ENCODE measurements at regions not wholly inside any gene's neighbourhood (a gene's known extent, or its start where the extent isn't known, plus 50 kb on each side); places are given as distances from the start of the nearest gene placed in this dataset.

GRCh38 chr10:36373424-36374096 lies 731.5 kb upstream of the FZD8 start:
- TF ChIP-seq POLR2A (IDR thresholded peaks at IDR 0.05) (no peak), CTCF (IDR thresholded peaks at IDR 0.05) (no peak)
- intact Hi-C loops (cut with DNase I): no loop called here
- H3K4me3 ChIP-seq: no peak overlapping the region
- WGBS, 2 donors: 65 to 70% methylated on average over 6 to 7 of the region's 8 CpGs
- H3K4me1 ChIP-seq: no peaks in the 10 kb centered on the region
- H3K36me3 ChIP-seq: no peaks in the 10 kb centered on the region
- H3K27ac ChIP-seq: no peak overlapping the region
- H3K9me3 ChIP-seq: no peaks in the 10 kb centered on the region
- no peaks in the 10 kb centered on the region for H3K27me3 ChIP-seq
- no peak for DNase-seq

GRCh38 chr10:36367362-36367761 lies 725.3 kb upstream of the FZD8 start:
- no peaks in the 10 kb centered on the region for H3K36me3 ChIP-seq
- no peaks in the 10 kb centered on the region for H3K27me3 ChIP-seq
- H3K4me3 ChIP-seq: no peak overlapping the region
- no peak overlapping the region for H3K27ac ChIP-seq
- intact Hi-C loops (cut with DNase I): no loop called here
- WGBS, 2 donors: 50 to 56% methylated on average over 3 of the region's 3 CpGs
- no peaks in the 10 kb centered on the region for H3K4me1 ChIP-seq
- no peak for TF ChIP-seq CTCF (IDR thresholded peaks at IDR 0.05)
- no peak for TF ChIP-seq POLR2A (IDR thresholded peaks at IDR 0.05)
- DNase-seq: no peak
- no peaks in the 10 kb centered on the region for H3K9me3 ChIP-seq

GRCh38 chr10:36366843-36367242 lies 724.7 kb upstream of the FZD8 start:
- H3K4me1 ChIP-seq: no peaks in the 10 kb centered on the region

GRCh38 chr10:36366065-36366464 lies 724.0 kb upstream of the FZD8 start:
- no peaks in the 10 kb centered on the region for H3K36me3 ChIP-seq
- H3K27ac ChIP-seq: no peak overlapping the region
- DNase-seq: no peak
- intact Hi-C loops (cut with DNase I): no loop called here
- H3K4me3 ChIP-seq: no peak overlapping the region
- WGBS, 2 donors: 75 to 90% methylated on average over 1 to 2 of the region's 2 CpGs
- TF ChIP-seq CTCF (IDR thresholded peaks at IDR 0.05) (no peak), POLR2A (IDR thresholded peaks at IDR 0.05) (no peak)
- no peaks in the 10 kb centered on the region for H3K27me3 ChIP-seq
- H3K4me1 ChIP-seq: no peaks in the 10 kb centered on the region
- H3K9me3 ChIP-seq: no peaks in the 10 kb centered on the region

More at GRCh38 chr10:36366843-36367242, 724.7 kb upstream of the FZD8 start:
- Histone ChIP-seq H3K27me3 (no peaks in the 10 kb centered on the region), H3K36me3 (no peaks in the 10 kb centered on the region), H3K9me3 (no peaks in the 10 kb centered on the region), H3K27ac (no peak overlapping the region), H3K4me3 (no peak overlapping the region)
- DNase-seq: no peak
- intact Hi-C loops (cut with DNase I): no loop called here
- TF ChIP-seq CTCF (IDR thresholded peaks at IDR 0.05): no peak
- no peak for TF ChIP-seq POLR2A (IDR thresholded peaks at IDR 0.05)

GRCh38 chr10:36362257-36362656 lies 720.2 kb upstream of the FZD8 start:
- H3K4me1 ChIP-seq: no peaks in the 10 kb centered on the region
- H3K4me3 ChIP-seq: no peak overlapping the region
- no peaks in the 10 kb centered on the region for H3K36me3 ChIP-seq
- H3K9me3 ChIP-seq: no peaks in the 10 kb centered on the region
- 49 to 70% methylated on average over 2 of the region's 2 CpGs for WGBS, 2 donors
- no peak overlapping the region for H3K27ac ChIP-seq
- TF ChIP-seq POLR2A (IDR thresholded peaks at IDR 0.05) (no peak), CTCF (IDR thresholded peaks at IDR 0.05) (no peak)
- intact Hi-C loops (cut with DNase I): no loop called here
- no peak for DNase-seq
- H3K27me3 ChIP-seq: no peaks in the 10 kb centered on the region
